ENCODE measurements at regions not wholly inside any gene's neighbourhood (a gene's known extent, or its start where the extent isn't known, plus 50 kb on each side); places are given as distances from the start of the nearest gene placed in this dataset.

GRCh38 chr15:61684749-61685467 is 375.3 kb downstream of the VPS13C start:
- H3K4me2 ChIP-seq (ENCODE audit: control insufficient read depth, insufficient read depth), result no peak overlapping the region
- H3K9ac ChIP-seq (ENCODE audit: control insufficient read depth, insufficient read depth, low read length), result no peak overlapping the region
- in situ Hi-C loops (cut with MboI), result no loop called here
- H3K79me2 ChIP-seq (ENCODE audit: control insufficient read depth, insufficient read depth, low read length), result no peaks in the 10 kb centered on the region
- no peak for DNase-seq (ENCODE audit: low read depth, low spot score)
- no peaks in the 10 kb centered on the region for H4K20me1 ChIP-seq (ENCODE audit: control insufficient read depth, insufficient read depth)
- ChIA-PET SMC1A (ENCODE audit: uncharacterized antibody, unreplicated experiment) (no interaction called here), POLR2A (no interaction called here), CTCF (no interaction called here), RAD21 (ENCODE audit: unreplicated experiment) (no interaction called here)
- H3K27ac ChIP-seq (ENCODE audit: control insufficient read depth, insufficient read depth), result no peak overlapping the region
- no peaks in the 10 kb centered on the region for H3K9me3 ChIP-seq (replicated peaks; ENCODE audit: control insufficient read depth, insufficient read depth, low read length)
- TF ChIP-seq FOS (IDR thresholded peaks at IDR 0.05; ENCODE audit: borderline replicate concordance, extremely low read depth, insufficient read length), result no peak
- TF ChIP-seq CUX1 (IDR thresholded peaks at IDR 0.05; ENCODE audit: insufficient replicate concordance, low read depth, low read length), result no peak
- no peak for TF ChIP-seq KDM1A (IDR thresholded peaks at IDR 0.05; ENCODE audit: borderline replicate concordance)
- no peak for TF ChIP-seq ZSCAN29 (IDR thresholded peaks at IDR 0.05)
- no peak for TF ChIP-seq MTA3 (IDR thresholded peaks at IDR 0.05; ENCODE audit: borderline replicate concordance, low read length)
- TF ChIP-seq TCF3 (IDR thresholded peaks at IDR 0.05; ENCODE audit: borderline replicate concordance, insufficient read depth, low read depth, low read length), result no peak
- TF ChIP-seq RFX5 (IDR thresholded peaks at IDR 0.05; ENCODE audit: low read depth, low read length), result no peak
- TF ChIP-seq ZZZ3 (IDR thresholded peaks at IDR 0.05; ENCODE audit: control insufficient read depth, insufficient read length, low read depth), result no peak
- no peak for TF ChIP-seq BACH1 (IDR thresholded peaks at IDR 0.05; ENCODE audit: borderline replicate concordance)
- TF ChIP-seq ZBTB4 (CRISPR knock-in tag; IDR thresholded peaks at IDR 0.05), result no peak
- TF ChIP-seq TARDBP (IDR thresholded peaks at IDR 0.05; ENCODE audit: borderline replicate concordance), result no peak
- TF ChIP-seq PAX5 (IDR thresholded peaks at IDR 0.05; ENCODE audit: borderline replicate concordance, low read depth, low read length), result no peak
- no peak for TF ChIP-seq ESRRA (IDR thresholded peaks at IDR 0.05; ENCODE audit: low read length)
- TF ChIP-seq YY1 (IDR thresholded peaks at IDR 0.05; ENCODE audit: low read depth, low read length), result no peak
- no peak for ATAC-seq
- peaks cover 0 to 3% of the 10 kb centered on the region in 2 experiments; a peak in 1 of 4 replicates for H3K27me3 ChIP-seq (replicated peaks in 1 of 2; ENCODE audit: control insufficient read depth in 2 of 2, insufficient read depth in 2 of 2, low read length in 1 of 2)
- intact Hi-C loops (cut with micrococcal nuclease; ENCODE audit: unreplicated experiment), result no loop called here
- no peak overlapping the region for H2AFZ ChIP-seq (ENCODE audit: control insufficient read depth, low read depth, low read length)
- 2% methylated on average over 2 of the region's 2 CpGs for WGBS (ENCODE audit: insufficient coverage, insufficient replicate concordance, low lambda C conversion rate, missing lambda C conversion rate)
- no peaks in the 10 kb centered on the region for H3K36me3 ChIP-seq (ENCODE audit: control insufficient read depth in 2 of 2, insufficient read depth in 2 of 2, low read length in 1 of 2)
- no peak for FAIRE-seq
- H3K4me1 ChIP-seq (ENCODE audit: control insufficient read depth, insufficient read depth, low read length), result no peaks in the 10 kb centered on the region
- H3K4me3 ChIP-seq, result no peak overlapping the region
- BruUV-seq (replicated peaks), result no TSS peak
